ENCODE measurements at regions not wholly inside any gene's neighbourhood (a gene's known extent, or its start where the extent isn't known, plus 50 kb on each side); places are given as distances from the start of the nearest gene placed in this dataset.

DNA sequence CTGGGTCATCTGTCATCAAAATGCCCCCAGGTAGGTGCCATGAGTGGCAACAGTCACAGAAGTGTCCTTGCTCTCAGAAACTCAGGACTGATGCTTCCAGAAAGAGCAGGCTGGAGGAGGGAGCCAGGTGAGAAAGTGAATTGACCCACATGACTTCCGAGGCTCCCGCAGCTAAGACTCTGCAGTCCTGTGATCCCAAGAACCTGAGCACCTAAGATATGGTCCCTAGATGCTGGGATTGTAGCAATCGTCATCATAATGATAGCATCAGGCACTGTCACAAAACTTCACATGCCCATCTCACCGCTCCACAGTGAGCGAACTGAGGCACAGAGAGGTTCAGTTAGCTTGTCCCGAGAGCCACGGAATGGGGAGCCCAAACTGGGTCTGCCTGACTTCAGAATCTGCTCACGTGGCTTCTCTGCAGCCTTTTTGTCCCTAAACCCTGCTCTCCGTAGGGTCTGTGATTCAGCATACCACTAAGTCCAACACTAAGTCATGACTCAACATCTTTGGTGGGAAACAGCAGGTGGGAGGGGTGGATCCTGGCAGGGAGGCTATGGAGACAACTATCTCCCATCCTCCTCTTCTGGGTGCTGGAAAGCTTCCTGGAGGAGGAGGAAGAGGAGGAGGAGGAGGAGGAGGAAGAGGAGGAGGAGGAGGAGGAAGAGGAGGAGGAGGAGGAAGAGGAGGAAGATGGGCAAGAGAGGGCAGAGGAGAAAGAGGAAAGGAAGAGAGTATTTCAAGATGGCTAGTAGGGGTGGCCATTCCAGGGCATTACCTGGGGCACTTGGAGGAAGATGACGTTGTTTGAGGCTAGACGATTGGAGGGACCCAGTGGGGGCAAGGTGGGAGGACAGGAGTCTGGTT, 55.5 kb upstream of the DLX4 start:
- no peak for FAIRE-seq
- TF ChIP-seq, protein P1, sequence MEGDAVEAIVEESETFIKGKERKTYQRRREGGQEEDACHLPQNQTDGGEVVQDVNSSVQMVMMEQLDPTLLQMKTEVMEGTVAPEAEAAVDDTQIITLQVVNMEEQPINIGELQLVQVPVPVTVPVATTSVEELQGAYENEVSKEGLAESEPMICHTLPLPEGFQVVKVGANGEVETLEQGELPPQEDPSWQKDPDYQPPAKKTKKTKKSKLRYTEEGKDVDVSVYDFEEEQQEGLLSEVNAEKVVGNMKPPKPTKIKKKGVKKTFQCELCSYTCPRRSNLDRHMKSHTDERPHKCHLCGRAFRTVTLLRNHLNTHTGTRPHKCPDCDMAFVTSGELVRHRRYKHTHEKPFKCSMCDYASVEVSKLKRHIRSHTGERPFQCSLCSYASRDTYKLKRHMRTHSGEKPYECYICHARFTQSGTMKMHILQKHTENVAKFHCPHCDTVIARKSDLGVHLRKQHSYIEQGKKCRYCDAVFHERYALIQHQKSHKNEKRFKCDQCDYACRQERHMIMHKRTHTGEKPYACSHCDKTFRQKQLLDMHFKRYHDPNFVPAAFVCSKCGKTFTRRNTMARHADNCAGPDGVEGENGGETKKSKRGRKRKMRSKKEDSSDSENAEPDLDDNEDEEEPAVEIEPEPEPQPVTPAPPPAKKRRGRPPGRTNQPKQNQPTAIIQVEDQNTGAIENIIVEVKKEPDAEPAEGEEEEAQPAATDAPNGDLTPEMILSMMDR (IDR thresholded peaks at IDR 0.05; ENCODE audit: insufficient read depth, missing control alignments), result no peak
- DNase-seq (ENCODE audit: insufficient read length, low spot score), result no peak

DNA sequence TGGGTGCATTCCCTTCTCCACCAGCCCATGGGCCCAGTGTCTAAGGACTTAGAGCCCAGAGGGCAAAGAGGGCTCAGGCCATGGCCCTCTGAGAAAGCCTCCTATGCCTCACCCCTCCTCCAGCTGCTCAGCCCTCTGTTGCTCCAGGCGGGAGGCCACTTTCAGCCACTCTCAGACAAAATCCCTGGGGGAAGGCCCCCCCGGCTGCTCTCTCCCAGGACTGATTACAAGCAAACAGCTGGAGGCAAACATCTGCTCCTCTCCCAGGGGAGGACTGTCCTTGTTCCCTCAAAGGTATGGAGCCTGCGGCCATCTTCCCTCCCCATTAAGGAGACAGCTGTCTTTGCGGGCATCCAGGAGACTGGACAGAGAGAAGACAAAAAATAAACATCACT, 54.9 kb upstream of the DLX4 start:
- DNase-seq (ENCODE audit: insufficient read length, low spot score), result peak; percentile 57
- FAIRE-seq, result no peak
- TF ChIP-seq, protein P1 (IDR thresholded peaks at IDR 0.05; ENCODE audit: insufficient read depth, missing control alignments), result no peak

GRCh38 chr17:49914664-49915063, 54.3 kb upstream of the DLX4 start:
- DNase-seq (ENCODE audit: insufficient read length, low spot score) (peak; percentile 61), FAIRE-seq (no peak)
- TF ChIP-seq, protein P1 (IDR thresholded peaks at IDR 0.05; ENCODE audit: insufficient read depth, missing control alignments), result no peak

DNA sequence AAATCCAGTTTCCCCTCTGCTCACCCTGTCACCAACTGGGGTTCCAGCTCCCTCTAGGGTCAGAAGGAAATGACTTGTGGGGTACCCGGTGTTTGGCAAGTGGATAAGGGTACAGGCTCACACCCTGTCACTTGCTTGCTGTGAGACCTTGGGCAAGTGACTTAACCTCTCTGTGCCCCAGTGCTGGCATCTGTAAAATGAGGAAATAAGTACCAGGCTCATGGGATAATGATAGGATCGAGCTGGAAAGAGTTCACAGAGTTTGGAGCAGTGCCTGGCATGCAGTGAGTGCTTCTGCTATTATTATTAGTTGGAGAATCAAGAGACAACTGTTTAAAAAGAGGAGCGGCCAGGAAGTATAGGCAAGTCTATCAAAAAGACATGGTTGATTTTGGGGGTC, 53.7 kb upstream of the DLX4 start:
- DNase-seq (ENCODE audit: insufficient read length, low spot score) (no peak), FAIRE-seq (no peak)
- TF ChIP-seq, protein P1 (IDR thresholded peaks at IDR 0.05; ENCODE audit: insufficient read depth, missing control alignments), result no peak

GRCh38 chr17:49915670-49916069, 53.3 kb upstream of the DLX4 start:
- TF ChIP-seq, protein P1 (IDR thresholded peaks at IDR 0.05; ENCODE audit: insufficient read depth, missing control alignments), result no peak
- no peak for FAIRE-seq

GRCh38 chr17:49916854-49917515, 52.0 kb upstream of the DLX4 start:
- DNase-seq (ENCODE audit: insufficient read length, low spot score) (no peak), FAIRE-seq (no peak)

More at GRCh38 chr17:49915670-49916069, 53.3 kb upstream of the DLX4 start:
- no peak for DNase-seq (ENCODE audit: insufficient read length, low spot score)

More at GRCh38 chr17:49916854-49917515, 52.0 kb upstream of the DLX4 start:
- TF ChIP-seq, protein P1 (IDR thresholded peaks at IDR 0.05; ENCODE audit: insufficient read depth, missing control alignments), result no peak
